Tibial nerve (tissue), 4 donors: ENCODE measurements at regions not wholly inside any gene's neighbourhood (a gene's known extent, or its start where the extent isn't known, plus 50 kb on each side); places are given as distances from the start of the nearest gene placed in this dataset.

Experiments
- CTCF ChIP-seq, 5 experiments: fragments of 200-600 bp in 3 of 5; fragments of 450-650 bp in 2 of 5; sonication (generic) in 3 of 5; IDR thresholded peaks; one replicate each; pipeline ENCODE4 v1.5.1; 2016 to 2019; ENCODE audit warnings: antibody characterized with exemption in 5 of 5, mild to moderate bottlenecking in 3 of 5, moderate library complexity in 2 of 5
- EP300 ChIP-seq, 2 donors: sonication (generic); formaldehyde crosslinking; IDR thresholded peaks; one replicate each; pipeline ENCODE4 v1.6.1; 2017; ENCODE audit warnings: antibody characterized with exemption in 2 of 2, mild to moderate bottlenecking in 1 of 2
- POLR2A ChIP-seq, 2 donors: fragments of 450-650 bp; IDR thresholded peaks; one replicate each; pipeline ENCODE4 v1.6.1; 2017; ENCODE audit warnings: antibody characterized with exemption in 2 of 2, mild to moderate bottlenecking in 2 of 2, moderate library complexity in 2 of 2

GRCh38 chr3:189096092-189096491, 75.7 kb upstream of the TPRG1 start:
- TF ChIP-seq CTCF (IDR thresholded peaks at IDR 0.05) (no peak), POLR2A (IDR thresholded peaks at IDR 0.05) (no peak), EP300 (IDR thresholded peaks at IDR 0.05) (no peak)
